PC-3 (cell line): ENCODE measurements at regions not wholly inside any gene's neighbourhood (a gene's known extent, or its start where the extent isn't known, plus 50 kb on each side); places are given as distances from the start of the nearest gene placed in this dataset.

ENCODE experiments used
- EZH2 ChIP-seq: fragments of 300-600 bp; sonication (generic); IDR thresholded peaks from one replicate; pipeline ENCODE4 v1.6.1; 2017; ENCODE audit warnings: antibody characterized with exemption, mild to moderate bottlenecking, low read length; ENCODE audit not compliant: unreplicated experiment
- TF ChIP-seq, protein P1 (sequence below): fragments of 300-600 bp; sonication (generic); conservative IDR thresholded peaks from 2 replicates; pipeline ENCODE4 v1.5.1; 2017; ENCODE audit warnings: antibody characterized with exemption, low read depth, mild to moderate bottlenecking, low read length

DNA sequence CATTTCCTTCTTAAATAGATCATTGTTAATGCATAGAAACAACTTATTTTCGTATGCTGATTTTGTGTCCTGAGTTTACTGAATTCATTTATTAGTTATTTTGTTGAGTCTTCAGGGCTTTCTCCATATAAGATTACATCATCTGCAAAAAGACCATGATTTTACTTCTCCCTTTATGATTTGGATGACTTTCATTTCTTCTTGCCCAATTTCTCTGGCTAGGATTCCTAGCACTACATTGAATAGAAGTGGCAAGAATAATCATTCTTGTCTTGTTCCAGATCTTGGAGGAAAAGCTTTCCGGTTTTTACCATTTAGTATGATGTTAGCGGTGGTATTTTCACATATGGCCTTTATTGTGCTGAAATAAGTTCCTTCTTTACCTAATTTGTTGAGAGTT lies 303.0 kb upstream of the RTL1 start:
- no peak for TF ChIP-seq EZH2
- TF ChIP-seq, protein P1, sequence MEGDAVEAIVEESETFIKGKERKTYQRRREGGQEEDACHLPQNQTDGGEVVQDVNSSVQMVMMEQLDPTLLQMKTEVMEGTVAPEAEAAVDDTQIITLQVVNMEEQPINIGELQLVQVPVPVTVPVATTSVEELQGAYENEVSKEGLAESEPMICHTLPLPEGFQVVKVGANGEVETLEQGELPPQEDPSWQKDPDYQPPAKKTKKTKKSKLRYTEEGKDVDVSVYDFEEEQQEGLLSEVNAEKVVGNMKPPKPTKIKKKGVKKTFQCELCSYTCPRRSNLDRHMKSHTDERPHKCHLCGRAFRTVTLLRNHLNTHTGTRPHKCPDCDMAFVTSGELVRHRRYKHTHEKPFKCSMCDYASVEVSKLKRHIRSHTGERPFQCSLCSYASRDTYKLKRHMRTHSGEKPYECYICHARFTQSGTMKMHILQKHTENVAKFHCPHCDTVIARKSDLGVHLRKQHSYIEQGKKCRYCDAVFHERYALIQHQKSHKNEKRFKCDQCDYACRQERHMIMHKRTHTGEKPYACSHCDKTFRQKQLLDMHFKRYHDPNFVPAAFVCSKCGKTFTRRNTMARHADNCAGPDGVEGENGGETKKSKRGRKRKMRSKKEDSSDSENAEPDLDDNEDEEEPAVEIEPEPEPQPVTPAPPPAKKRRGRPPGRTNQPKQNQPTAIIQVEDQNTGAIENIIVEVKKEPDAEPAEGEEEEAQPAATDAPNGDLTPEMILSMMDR, result no peak
